ENCODE measurements at regions not wholly inside any gene's neighbourhood (a gene's known extent, or its start where the extent isn't known, plus 50 kb on each side); places are given as distances from the start of the nearest gene placed in this dataset.
A peak's percentile ranks its signal among the peaks of the same experiment; 100 is the strongest.

GRCh38 chr14:30813216-30813615, 61.1 kb upstream of the COCH start:
- no peaks in the 10 kb centered on the region for H3K27me3 ChIP-seq
- no peaks in the 10 kb centered on the region for H3K36me3 ChIP-seq
- intact Hi-C loops (cut with DNase I) = no loop called here
- WGBS, 2 donors = 85 to 91% methylated on average over 5 of the region's 5 CpGs
- no peaks in the 10 kb centered on the region for H3K4me1 ChIP-seq
- ATAC-seq = no peak
- H3K4me3 ChIP-seq = no peak overlapping the region
- no peak for FAIRE-seq
- no peaks in the 10 kb centered on the region for H3K9me3 ChIP-seq
- no peak overlapping the region for H3K27ac ChIP-seq
- DNase-seq = no peak
- no peak for TF ChIP-seq CTCF (IDR thresholded peaks at IDR 0.05)

GRCh38 chr14:30820674-30821073, 53.7 kb upstream of the COCH start:
- no peak for FAIRE-seq
- intact Hi-C loops (cut with DNase I) = no loop called here
- WGBS, 2 donors = 95% methylated on average over 4 of the region's 4 CpGs
- no peaks in the 10 kb centered on the region for H3K4me1 ChIP-seq
- DNase-seq = no peak
- H3K36me3 ChIP-seq = no peaks in the 10 kb centered on the region
- no peak overlapping the region for H3K4me3 ChIP-seq
- no peak for TF ChIP-seq CTCF (IDR thresholded peaks at IDR 0.05)
- no peaks in the 10 kb centered on the region for H3K27me3 ChIP-seq
- no peak for ATAC-seq
- H3K9me3 ChIP-seq = no peaks in the 10 kb centered on the region
- no peak overlapping the region for H3K27ac ChIP-seq

GRCh38 chr14:30822080-30822571, 52.2 kb upstream of the COCH start:
- FAIRE-seq (no peak), DNase-seq (peak in 4 of 6 donors; percentile 15 to 33 (median 25)), ATAC-seq (peak; percentile 82 to 90 (median 86))
- H3K36me3 ChIP-seq = no peaks in the 10 kb centered on the region
- peak overlapping the region in 2 of 4 donors; percentile 15 to 34 for H3K27ac ChIP-seq
- intact Hi-C loops (cut with DNase I) = no loop called here
- no peak for TF ChIP-seq CTCF (IDR thresholded peaks at IDR 0.05)
- H3K4me3 ChIP-seq = peak overlapping the region in 1 of 4 donors; percentile 18
- H3K4me1 ChIP-seq = no peaks in the 10 kb centered on the region
- no peaks in the 10 kb centered on the region for H3K9me3 ChIP-seq
- WGBS, 2 donors = 26 to 29% methylated on average over 7 of the region's 7 CpGs
- no peaks in the 10 kb centered on the region for H3K27me3 ChIP-seq
